GM23338 (cell line): ENCODE measurements at regions not wholly inside any gene's neighbourhood (a gene's known extent, or its start where the extent isn't known, plus 50 kb on each side); places are given as distances from the start of the nearest gene placed in this dataset.

Source experiments
- CREB1 ChIP-seq: fragments of 250-450 bp; sonication (Bioruptor Pico); IDR thresholded peaks from 2 replicates; pipeline ENCODE4 v1.5.0; 2020; ENCODE audit warnings: low read depth, mild to moderate bottlenecking, moderate library complexity
- EZH2 ChIP-seq: fragments of 200-600 bp; sonication (generic); IDR thresholded peaks from one replicate; pipeline ENCODE4 v1.8.0; 2017; ENCODE audit warnings: antibody characterized with exemption, mild to moderate bottlenecking, low read depth; ENCODE audit not compliant: unreplicated experiment
- EZH2phosphoT487 ChIP-seq: fragments of 200-600 bp; sonication (generic); IDR thresholded peaks from one replicate; pipeline ENCODE4 v1.8.1; 2018; ENCODE audit warnings: antibody characterized with exemption; ENCODE audit not compliant: unreplicated experiment
- JUNB ChIP-seq: IDR thresholded peaks from one replicate; pipeline ENCODE4 v1.6.1; 2016; ENCODE audit warnings: antibody characterized with exemption; ENCODE audit not compliant: unreplicated experiment
- NANOG ChIP-seq: IDR thresholded peaks from 2 replicates; pipeline ENCODE4 v1.6.1; 2016; ENCODE audit warnings: antibody characterized with exemption, borderline replicate concordance
- POLR2AphosphoS5 ChIP-seq: IDR thresholded peaks from 2 replicates; pipeline ENCODE4 v1.6.1; 2016; ENCODE audit warnings: antibody characterized with exemption, low read depth
- STAT1 ChIP-seq: IDR thresholded peaks from one replicate; pipeline ENCODE4 v1.6.1; 2016; ENCODE audit warnings: antibody characterized with exemption; ENCODE audit not compliant: unreplicated experiment
- ZNF114 ChIP-seq: fragments of 250-450 bp; sonication (Bioruptor Pico); IDR thresholded peaks from 2 replicates; pipeline ENCODE4 v1.5.0; 2020; ENCODE audit warnings: mild to moderate bottlenecking, moderate library complexity
- ZNF331 ChIP-seq: fragments of 250-450 bp; sonication (Bioruptor Pico); IDR thresholded peaks from 2 replicates; pipeline ENCODE4 v1.5.0; 2020; ENCODE audit warnings: low read depth, mild to moderate bottlenecking, moderate library complexity
- TF ChIP-seq, protein P1 (sequence below), 2 experiments: fragments of 200-600 bp in 1 of 2; sonication (generic) in 1 of 2; conservative IDR thresholded peaks; 2 replicates each; pipeline versions ENCODE4 v1.5.1 to v1.6.1; 2016 to 2017; ENCODE audit warnings: antibody characterized with exemption in 2 of 2, low read depth in 2 of 2, mild to moderate bottlenecking in 2 of 2, moderate library complexity in 1 of 2
- TF ChIP-seq, protein P2 (sequence below): IDR thresholded peaks from one replicate; pipeline ENCODE4 v1.6.1; 2018; ENCODE audit warnings: antibody characterized with exemption; ENCODE audit not compliant: unreplicated experiment
- TF ChIP-seq, protein P3 (sequence below): IDR thresholded peaks from 2 replicates; pipeline ENCODE4 v1.6.1; 2016; ENCODE audit warnings: antibody characterized with exemption
- TF ChIP-seq, protein P4 (sequence below): fragments of 250-450 bp; sonication (Bioruptor Pico); IDR thresholded peaks from 2 replicates; pipeline ENCODE4 v1.5.0; 2020; ENCODE audit warnings: mild to moderate bottlenecking, moderate library complexity

DNA sequence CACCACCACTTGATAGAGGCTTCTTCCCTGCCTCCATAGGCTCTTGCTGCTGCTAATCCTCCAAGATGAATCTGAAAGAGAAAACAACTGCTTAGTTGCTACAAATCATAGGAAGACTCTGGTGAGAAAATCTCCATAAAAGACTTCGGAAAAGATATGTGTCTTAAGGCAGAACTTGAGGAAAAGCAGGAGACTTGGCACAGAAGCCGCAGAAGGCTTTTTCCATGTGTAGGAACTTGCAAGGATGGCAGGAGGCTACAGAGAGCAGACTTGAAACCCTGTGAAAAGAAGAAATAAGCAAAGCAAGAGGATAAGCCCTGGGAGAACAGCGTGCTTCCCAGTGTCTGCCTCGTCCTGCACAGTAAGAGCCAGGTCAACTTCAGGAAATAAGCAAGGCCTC lies 128.2 kb upstream of the NDUFV2 start:
- TF ChIP-seq, protein P1, sequence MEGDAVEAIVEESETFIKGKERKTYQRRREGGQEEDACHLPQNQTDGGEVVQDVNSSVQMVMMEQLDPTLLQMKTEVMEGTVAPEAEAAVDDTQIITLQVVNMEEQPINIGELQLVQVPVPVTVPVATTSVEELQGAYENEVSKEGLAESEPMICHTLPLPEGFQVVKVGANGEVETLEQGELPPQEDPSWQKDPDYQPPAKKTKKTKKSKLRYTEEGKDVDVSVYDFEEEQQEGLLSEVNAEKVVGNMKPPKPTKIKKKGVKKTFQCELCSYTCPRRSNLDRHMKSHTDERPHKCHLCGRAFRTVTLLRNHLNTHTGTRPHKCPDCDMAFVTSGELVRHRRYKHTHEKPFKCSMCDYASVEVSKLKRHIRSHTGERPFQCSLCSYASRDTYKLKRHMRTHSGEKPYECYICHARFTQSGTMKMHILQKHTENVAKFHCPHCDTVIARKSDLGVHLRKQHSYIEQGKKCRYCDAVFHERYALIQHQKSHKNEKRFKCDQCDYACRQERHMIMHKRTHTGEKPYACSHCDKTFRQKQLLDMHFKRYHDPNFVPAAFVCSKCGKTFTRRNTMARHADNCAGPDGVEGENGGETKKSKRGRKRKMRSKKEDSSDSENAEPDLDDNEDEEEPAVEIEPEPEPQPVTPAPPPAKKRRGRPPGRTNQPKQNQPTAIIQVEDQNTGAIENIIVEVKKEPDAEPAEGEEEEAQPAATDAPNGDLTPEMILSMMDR (conservative IDR thresholded peaks at IDR 0.05; ENCODE audit: low read depth in 2 of 2): no peak
- TF ChIP-seq EZH2 (no peak), POLR2AphosphoS5 (no peak), ZNF114 (CRISPR knock-in tag) (no peak), EZH2phosphoT487 (no peak), CREB1 (CRISPR knock-in tag) (no peak), ZNF331 (no peak), STAT1 (no peak), JUNB (no peak), NANOG (no peak)
- TF ChIP-seq, protein P2, sequence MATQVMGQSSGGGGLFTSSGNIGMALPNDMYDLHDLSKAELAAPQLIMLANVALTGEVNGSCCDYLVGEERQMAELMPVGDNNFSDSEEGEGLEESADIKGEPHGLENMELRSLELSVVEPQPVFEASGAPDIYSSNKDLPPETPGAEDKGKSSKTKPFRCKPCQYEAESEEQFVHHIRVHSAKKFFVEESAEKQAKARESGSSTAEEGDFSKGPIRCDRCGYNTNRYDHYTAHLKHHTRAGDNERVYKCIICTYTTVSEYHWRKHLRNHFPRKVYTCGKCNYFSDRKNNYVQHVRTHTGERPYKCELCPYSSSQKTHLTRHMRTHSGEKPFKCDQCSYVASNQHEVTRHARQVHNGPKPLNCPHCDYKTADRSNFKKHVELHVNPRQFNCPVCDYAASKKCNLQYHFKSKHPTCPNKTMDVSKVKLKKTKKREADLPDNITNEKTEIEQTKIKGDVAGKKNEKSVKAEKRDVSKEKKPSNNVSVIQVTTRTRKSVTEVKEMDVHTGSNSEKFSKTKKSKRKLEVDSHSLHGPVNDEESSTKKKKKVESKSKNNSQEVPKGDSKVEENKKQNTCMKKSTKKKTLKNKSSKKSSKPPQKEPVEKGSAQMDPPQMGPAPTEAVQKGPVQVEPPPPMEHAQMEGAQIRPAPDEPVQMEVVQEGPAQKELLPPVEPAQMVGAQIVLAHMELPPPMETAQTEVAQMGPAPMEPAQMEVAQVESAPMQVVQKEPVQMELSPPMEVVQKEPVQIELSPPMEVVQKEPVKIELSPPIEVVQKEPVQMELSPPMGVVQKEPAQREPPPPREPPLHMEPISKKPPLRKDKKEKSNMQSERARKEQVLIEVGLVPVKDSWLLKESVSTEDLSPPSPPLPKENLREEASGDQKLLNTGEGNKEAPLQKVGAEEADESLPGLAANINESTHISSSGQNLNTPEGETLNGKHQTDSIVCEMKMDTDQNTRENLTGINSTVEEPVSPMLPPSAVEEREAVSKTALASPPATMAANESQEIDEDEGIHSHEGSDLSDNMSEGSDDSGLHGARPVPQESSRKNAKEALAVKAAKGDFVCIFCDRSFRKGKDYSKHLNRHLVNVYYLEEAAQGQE: no peak
- TF ChIP-seq, protein P3, sequence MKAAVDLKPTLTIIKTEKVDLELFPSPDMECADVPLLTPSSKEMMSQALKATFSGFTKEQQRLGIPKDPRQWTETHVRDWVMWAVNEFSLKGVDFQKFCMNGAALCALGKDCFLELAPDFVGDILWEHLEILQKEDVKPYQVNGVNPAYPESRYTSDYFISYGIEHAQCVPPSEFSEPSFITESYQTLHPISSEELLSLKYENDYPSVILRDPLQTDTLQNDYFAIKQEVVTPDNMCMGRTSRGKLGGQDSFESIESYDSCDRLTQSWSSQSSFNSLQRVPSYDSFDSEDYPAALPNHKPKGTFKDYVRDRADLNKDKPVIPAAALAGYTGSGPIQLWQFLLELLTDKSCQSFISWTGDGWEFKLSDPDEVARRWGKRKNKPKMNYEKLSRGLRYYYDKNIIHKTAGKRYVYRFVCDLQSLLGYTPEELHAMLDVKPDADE: no peak
- TF ChIP-seq, protein P4, sequence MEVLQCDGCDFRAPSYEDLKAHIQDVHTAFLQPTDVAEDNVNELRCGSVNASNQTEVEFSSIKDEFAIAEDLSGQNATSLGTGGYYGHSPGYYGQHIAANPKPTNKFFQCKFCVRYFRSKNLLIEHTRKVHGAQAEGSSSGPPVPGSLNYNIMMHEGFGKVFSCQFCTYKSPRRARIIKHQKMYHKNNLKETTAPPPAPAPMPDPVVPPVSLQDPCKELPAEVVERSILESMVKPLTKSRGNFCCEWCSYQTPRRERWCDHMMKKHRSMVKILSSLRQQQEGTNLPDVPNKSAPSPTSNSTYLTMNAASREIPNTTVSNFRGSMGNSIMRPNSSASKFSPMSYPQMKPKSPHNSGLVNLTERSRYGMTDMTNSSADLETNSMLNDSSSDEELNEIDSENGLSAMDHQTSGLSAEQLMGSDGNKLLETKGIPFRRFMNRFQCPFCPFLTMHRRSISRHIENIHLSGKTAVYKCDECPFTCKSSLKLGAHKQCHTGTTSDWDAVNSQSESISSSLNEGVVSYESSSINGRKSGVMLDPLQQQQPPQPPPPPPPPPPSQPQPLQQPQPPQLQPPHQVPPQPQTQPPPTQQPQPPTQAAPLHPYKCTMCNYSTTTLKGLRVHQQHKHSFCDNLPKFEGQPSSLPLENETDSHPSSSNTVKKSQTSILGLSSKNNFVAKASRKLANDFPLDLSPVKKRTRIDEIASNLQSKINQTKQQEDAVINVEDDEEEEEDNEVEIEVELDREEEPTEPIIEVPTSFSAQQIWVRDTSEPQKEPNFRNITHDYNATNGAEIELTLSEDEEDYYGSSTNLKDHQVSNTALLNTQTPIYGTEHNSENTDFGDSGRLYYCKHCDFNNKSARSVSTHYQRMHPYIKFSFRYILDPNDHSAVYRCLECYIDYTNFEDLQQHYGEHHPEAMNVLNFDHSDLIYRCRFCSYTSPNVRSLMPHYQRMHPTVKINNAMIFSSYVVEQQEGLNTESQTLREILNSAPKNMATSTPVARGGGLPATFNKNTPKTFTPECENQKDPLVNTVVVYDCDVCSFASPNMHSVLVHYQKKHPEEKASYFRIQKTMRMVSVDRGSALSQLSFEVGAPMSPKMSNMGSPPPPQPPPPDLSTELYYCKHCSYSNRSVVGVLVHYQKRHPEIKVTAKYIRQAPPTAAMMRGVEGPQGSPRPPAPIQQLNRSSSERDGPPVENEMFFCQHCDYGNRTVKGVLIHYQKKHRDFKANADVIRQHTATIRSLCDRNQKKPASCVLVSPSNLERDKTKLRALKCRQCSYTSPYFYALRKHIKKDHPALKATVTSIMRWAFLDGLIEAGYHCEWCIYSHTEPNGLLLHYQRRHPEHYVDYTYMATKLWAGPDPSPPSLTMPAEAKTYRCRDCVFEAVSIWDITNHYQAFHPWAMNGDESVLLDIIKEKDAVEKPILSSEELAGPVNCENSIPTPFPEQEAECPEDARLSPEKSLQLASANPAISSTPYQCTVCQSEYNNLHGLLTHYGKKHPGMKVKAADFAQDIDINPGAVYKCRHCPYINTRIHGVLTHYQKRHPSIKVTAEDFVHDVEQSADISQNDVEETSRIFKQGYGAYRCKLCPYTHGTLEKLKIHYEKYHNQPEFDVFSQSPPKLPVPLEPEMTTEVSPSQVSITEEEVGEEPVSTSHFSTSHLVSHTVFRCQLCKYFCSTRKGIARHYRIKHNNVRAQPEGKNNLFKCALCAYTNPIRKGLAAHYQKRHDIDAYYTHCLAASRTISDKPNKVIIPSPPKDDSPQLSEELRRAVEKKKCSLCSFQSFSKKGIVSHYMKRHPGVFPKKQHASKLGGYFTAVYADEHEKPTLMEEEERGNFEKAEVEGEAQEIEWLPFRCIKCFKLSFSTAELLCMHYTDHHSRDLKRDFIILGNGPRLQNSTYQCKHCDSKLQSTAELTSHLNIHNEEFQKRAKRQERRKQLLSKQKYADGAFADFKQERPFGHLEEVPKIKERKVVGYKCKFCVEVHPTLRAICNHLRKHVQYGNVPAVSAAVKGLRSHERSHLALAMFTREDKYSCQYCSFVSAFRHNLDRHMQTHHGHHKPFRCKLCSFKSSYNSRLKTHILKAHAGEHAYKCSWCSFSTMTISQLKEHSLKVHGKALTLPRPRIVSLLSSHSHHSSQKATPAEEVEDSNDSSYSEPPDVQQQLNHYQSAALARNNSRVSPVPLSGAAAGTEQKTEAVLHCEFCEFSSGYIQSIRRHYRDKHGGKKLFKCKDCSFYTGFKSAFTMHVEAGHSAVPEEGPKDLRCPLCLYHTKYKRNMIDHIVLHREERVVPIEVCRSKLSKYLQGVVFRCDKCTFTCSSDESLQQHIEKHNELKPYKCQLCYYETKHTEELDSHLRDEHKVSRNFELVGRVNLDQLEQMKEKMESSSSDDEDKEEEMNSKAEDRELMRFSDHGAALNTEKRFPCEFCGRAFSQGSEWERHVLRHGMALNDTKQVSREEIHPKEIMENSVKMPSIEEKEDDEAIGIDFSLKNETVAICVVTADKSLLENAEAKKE (CRISPR knock-in tag): no peak
